ENCODE measurements at regions not wholly inside any gene's neighbourhood (a gene's known extent, or its start where the extent isn't known, plus 50 kb on each side); places are given as distances from the start of the nearest gene placed in this dataset.

DNA sequence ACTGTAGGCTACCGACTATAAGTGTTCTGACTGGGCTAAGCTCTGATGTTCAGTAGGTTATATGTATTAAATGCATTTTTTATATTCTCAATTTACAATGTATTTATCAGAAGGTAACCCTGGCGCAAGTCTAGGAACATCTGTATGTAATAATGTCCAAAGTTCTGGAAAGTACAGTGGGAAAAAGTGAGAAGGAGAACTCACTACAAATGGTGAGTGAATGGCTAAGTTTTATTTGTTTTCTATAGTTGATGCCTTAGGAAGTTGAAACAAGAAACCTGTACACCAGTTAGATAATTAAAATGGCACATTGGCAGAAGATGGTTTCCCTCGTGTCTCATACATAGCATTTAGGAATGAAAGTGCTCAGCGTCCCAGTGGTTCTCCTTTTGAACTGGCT, 333.4 kb upstream of the THRB start:
- TF ChIP-seq GATA3 (IDR thresholded peaks at IDR 0.05; ENCODE audit: low read depth, low read length) (no peak), GATA2 (IDR thresholded peaks at IDR 0.05; ENCODE audit: low read depth, low read length) (no peak)
